BE2C (cell line): ENCODE measurements at regions not wholly inside any gene's neighbourhood (a gene's known extent, or its start where the extent isn't known, plus 50 kb on each side); places are given as distances from the start of the nearest gene placed in this dataset.

ENCODE experiments used
- DNase-seq: peaks from one replicate; pipeline ENCODE4 v3.0.0-alpha.2; 2020
- H3K27me3 ChIP-seq: fragments of 250-450 bp; sonication (Bioruptor Pico); 2 replicates; pipeline ENCODE4 v1.5.1; 2020; ENCODE audit warnings: mild to moderate bottlenecking
- H3K36me3 ChIP-seq: fragments of 250-450 bp; sonication (Bioruptor Pico); 2 replicates; pipeline ENCODE4 v1.5.1; 2020; ENCODE audit warnings: mild to moderate bottlenecking
- H3K4me1 ChIP-seq: fragments of 250-450 bp; sonication (Bioruptor Pico); 2 replicates; pipeline ENCODE4 v1.5.1; 2020
- H3K4me3 ChIP-seq: 2 replicates; pipeline ENCODE4 v1.5.1; 2011; ENCODE audit warnings: low read depth, low read length
- H3K9me3 ChIP-seq: fragments of 250-450 bp; sonication (Bioruptor Pico); 2 replicates; pipeline ENCODE4 v1.5.1; 2020
- CTCF ChIP-seq: IDR thresholded peaks from 2 replicates; pipeline ENCODE4 v1.5.1; 2012; ENCODE audit warnings: mild to moderate bottlenecking, low read depth, low read length

GRCh38 chr4:11011249-11011648 lies 326.7 kb upstream of the CLNK start:
- H3K36me3 ChIP-seq: no peaks in the 10 kb centered on the region
- no peak overlapping the region for H3K4me3 ChIP-seq
- H3K4me1 ChIP-seq: no peaks in the 10 kb centered on the region
- TF ChIP-seq CTCF: no peak
- H3K9me3 ChIP-seq: no peaks in the 10 kb centered on the region
- DNase-seq: no peak
- no peaks in the 10 kb centered on the region for H3K27me3 ChIP-seq

DNA sequence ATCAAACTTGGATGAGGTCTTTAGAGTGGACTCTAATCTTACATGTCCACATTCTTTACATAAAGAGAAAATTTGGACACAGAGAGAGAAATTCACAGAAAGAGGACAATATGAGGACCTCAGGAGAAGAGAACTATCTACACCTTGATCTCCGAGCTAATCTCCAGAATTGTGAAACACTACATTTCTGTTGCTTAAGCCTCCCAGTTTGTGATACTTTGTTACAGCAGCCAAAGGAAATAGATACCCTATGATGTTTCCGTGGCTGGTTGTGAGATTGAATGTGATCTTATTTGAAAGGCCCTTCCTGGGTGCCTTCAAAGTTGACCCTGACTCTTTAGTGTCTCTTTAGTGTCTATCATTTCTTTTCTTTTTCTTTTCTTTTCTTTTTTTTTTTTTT lies 326.1 kb upstream of the CLNK start:
- no peak for DNase-seq
- H3K9me3 ChIP-seq: no peaks in the 10 kb centered on the region
- TF ChIP-seq CTCF: no peak
- no peaks in the 10 kb centered on the region for H3K4me1 ChIP-seq
- no peak overlapping the region for H3K4me3 ChIP-seq
- H3K36me3 ChIP-seq: no peaks in the 10 kb centered on the region
- no peaks in the 10 kb centered on the region for H3K27me3 ChIP-seq

- Histone ChIP-seq H3K4me3 (no peak overlapping the region), H3K9me3 (no peaks in the 10 kb centered on the region), H3K27me3 (no peaks in the 10 kb centered on the region), H3K36me3 (no peaks in the 10 kb centered on the region), H3K4me1 (no peaks in the 10 kb centered on the region)
- no peak for TF ChIP-seq CTCF
- no peak for DNase-seq
Measured at GRCh38 chr4:11009281-11009680, 324.7 kb upstream of the CLNK start.

DNA sequence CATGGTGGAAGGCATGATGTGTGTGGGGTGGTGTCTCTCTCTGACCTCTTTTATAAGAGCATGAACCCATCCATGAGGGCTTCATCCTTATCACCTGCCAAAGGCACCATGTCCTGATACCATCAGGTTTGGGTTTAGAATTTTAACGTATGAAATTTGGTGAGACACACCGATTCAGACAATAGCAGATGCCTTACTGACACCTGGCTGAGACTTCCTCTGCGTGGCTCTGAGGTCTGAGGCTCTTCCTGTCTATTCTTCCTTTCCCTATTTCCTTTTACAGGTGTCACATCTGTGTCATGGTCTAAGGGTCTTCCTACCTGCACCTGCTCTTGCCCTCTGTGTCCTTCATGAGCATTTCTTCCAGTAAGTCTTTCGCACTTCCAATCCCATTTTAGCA lies 320.7 kb upstream of the CLNK start:
- Histone ChIP-seq H3K36me3 (no peaks in the 10 kb centered on the region), H3K4me3 (no peak overlapping the region), H3K9me3 (peaks cover 7% of the 10 kb centered on the region; the same call in 1 of the 2 replicates), H3K27me3 (no peaks in the 10 kb centered on the region), H3K4me1 (no peaks in the 10 kb centered on the region)
- no peak for TF ChIP-seq CTCF
- no peak for DNase-seq

- H3K36me3 ChIP-seq: no peaks in the 10 kb centered on the region
- H3K4me3 ChIP-seq: no peak overlapping the region
- no peaks in the 10 kb centered on the region for H3K27me3 ChIP-seq
- peaks cover 7% of the 10 kb centered on the region; the same call in 1 of the 2 replicates for H3K9me3 ChIP-seq
- DNase-seq: no peak
- no peaks in the 10 kb centered on the region for H3K4me1 ChIP-seq
- TF ChIP-seq CTCF: no peak
Measured at GRCh38 chr4:11004818-11005217, 320.2 kb upstream of the CLNK start.

DNA sequence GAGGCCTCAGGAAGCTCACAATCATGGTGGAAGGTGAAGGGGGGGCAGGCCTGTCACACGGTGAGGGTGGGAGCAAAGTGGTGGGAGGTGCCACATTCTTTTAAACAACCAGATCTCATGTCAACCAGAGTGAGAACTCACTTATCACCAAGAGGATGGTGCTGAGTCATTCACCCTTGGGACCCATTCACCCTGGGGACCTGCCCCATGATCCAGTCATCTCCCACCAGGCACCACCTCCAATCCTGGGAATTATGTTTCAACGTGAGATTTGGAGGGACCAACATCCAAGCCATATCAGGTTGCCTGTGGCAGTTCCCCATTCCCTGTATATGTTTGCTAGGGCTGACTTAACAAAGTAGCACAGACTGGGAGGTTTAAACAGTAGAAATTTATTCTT lies 318.4 kb upstream of the CLNK start:
- H3K27me3 ChIP-seq: no peaks in the 10 kb centered on the region
- H3K4me1 ChIP-seq: no peaks in the 10 kb centered on the region
- TF ChIP-seq CTCF: no peak
- no peak for DNase-seq
- H3K36me3 ChIP-seq: no peaks in the 10 kb centered on the region
- H3K4me3 ChIP-seq: no peak overlapping the region
- peaks cover 7% of the 10 kb centered on the region; the same call in 1 of the 2 replicates for H3K9me3 ChIP-seq
